Activated naive CD8-positive, alpha-beta T cell treated with anti-CD3 and anti-CD28 coated beads, Interleukin-2, amount 50 U/mL, for 16 hours (primary cell): ENCODE measurements at regions not wholly inside any gene's neighbourhood (a gene's known extent, or its start where the extent isn't known, plus 50 kb on each side); places are given as distances from the start of the nearest gene placed in this dataset.

ENCODE experiments used
- DNase-seq: peaks from one replicate; pipeline ENCODE4 v3.0.0-alpha.2; 2020; ENCODE audit warnings: low read depth, low spot score

- DNase-seq, result no peak
Observed at GRCh38 chrX:57848857-57849256, 61.4 kb downstream of the ZXDA start.

GRCh38 chrX:57822818-57823217 is 87.4 kb downstream of the ZXDA start:
- DNase-seq, result no peak

- no peak for DNase-seq
Observed at GRCh38 chrX:57822398-57822797, 87.9 kb downstream of the ZXDA start.

- peak; percentile 1 for DNase-seq
Observed at GRCh38 chrX:57821703-57822387, 88.4 kb downstream of the ZXDA start.

GRCh38 chrX:57817302-57817701 is 93.0 kb downstream of the ZXDA start:
- DNase-seq, result no peak

- no peak for DNase-seq
Observed at GRCh38 chrX:57772637-57773036, 92.6 kb upstream of the NLRP2B start.

GRCh38 chrX:57771689-57772088 is 91.6 kb upstream of the NLRP2B start:
- DNase-seq, result no peak

GRCh38 chrX:57752866-57753265 is 72.8 kb upstream of the NLRP2B start:
- no peak for DNase-seq

GRCh38 chrX:57741107-57741506 is 61.0 kb upstream of the NLRP2B start:
- DNase-seq, result no peak

GRCh38 chrX:57737881-57738280 is 57.8 kb upstream of the NLRP2B start:
- no peak for DNase-seq
